Keratinocyte (primary cell): ENCODE measurements at regions not wholly inside any gene's neighbourhood (a gene's known extent, or its start where the extent isn't known, plus 50 kb on each side); places are given as distances from the start of the nearest gene placed in this dataset.

Experiments used
- DNase-seq: peaks from one replicate; pipeline ENCODE4 v3.0.0-alpha.2; 2011; ENCODE audit warnings: low read depth, missing footprints, low spot score
- FAIRE-seq: peaks from 2 replicates; lab custom pipeline; 2011; peaks lifted over from hg19 to GRCh38; lab: Jason Lieb, UNC
- H2AFZ ChIP-seq: 2 replicates; pipeline ENCODE4 v1.6.0; 2012; ENCODE audit warnings: low read length, control low read depth, inconsistent platforms; ENCODE audit not compliant: control insufficient read depth
- H3K27ac ChIP-seq: 2 replicates; pipeline ENCODE4 v1.5.1; 2011; ENCODE audit warnings: low read length; ENCODE audit not compliant: control insufficient read depth, insufficient read depth
- H3K27me3 ChIP-seq: 3 replicates; pipeline ENCODE4 v1.6.0; 2011; ENCODE audit warnings: low read length; ENCODE audit not compliant: control insufficient read depth, insufficient read depth; ENCODE audit errors: extremely low read depth
- H3K36me3 ChIP-seq, 2 experiments: 2 replicates in 1 of 2; 3 replicates in 1 of 2; pipeline ENCODE4 v1.5.1; 2011; ENCODE audit warnings: low read length in 2 of 2, mild to moderate bottlenecking in 1 of 2; ENCODE audit not compliant: control insufficient read depth in 2 of 2, insufficient read depth in 2 of 2; ENCODE audit errors: extremely low read depth in 1 of 2
- H3K4me1 ChIP-seq: 3 replicates; pipeline ENCODE4 v1.5.1; 2011; ENCODE audit warnings: low read length; ENCODE audit not compliant: control insufficient read depth, insufficient read depth; ENCODE audit errors: extremely low read depth
- H3K4me2 ChIP-seq: 3 replicates; pipeline ENCODE4 v1.6.0; 2011; ENCODE audit warnings: low read depth, low read length; ENCODE audit not compliant: control insufficient read depth, insufficient read depth; ENCODE audit errors: extremely low read depth
- H3K4me3 ChIP-seq, 3 experiments: fragments of 200-600 bp in 1 of 3; sonication (generic) in 1 of 3; 2 replicates in 2 of 3; 3 replicates in 1 of 3; pipeline ENCODE4 v1.5.1; 2011 to 2016; ENCODE audit warnings: low read length in 3 of 3, mild to moderate bottlenecking in 3 of 3, control low read depth in 2 of 3, inconsistent platforms in 1 of 3, low read depth in 1 of 3, mixed read lengths in 1 of 3, mixed run types in 1 of 3, moderate library complexity in 1 of 3; ENCODE audit not compliant: control insufficient read depth in 2 of 3, insufficient read depth in 2 of 3; ENCODE audit errors: extremely low read depth in 1 of 3
- H3K79me2 ChIP-seq: 2 replicates; pipeline ENCODE4 v1.6.0; 2012; ENCODE audit warnings: low read length; ENCODE audit not compliant: control insufficient read depth, insufficient read depth
- H3K9ac ChIP-seq: 3 replicates; pipeline ENCODE4 v1.6.0; 2011; ENCODE audit warnings: low read length; ENCODE audit not compliant: control insufficient read depth, insufficient read depth; ENCODE audit errors: extremely low read depth
- H3K9me1 ChIP-seq: 3 replicates; pipeline ENCODE4 v1.6.0; 2011; ENCODE audit warnings: low read length; ENCODE audit not compliant: control insufficient read depth, insufficient read depth; ENCODE audit errors: extremely low read depth
- H3K9me3 ChIP-seq: 2 replicates; pipeline ENCODE4 v1.5.1; 2012; ENCODE audit warnings: low read depth, low read length; ENCODE audit not compliant: control insufficient read depth
- H4K20me1 ChIP-seq: 3 replicates; pipeline ENCODE4 v1.6.0; 2011; ENCODE audit warnings: low read length; ENCODE audit not compliant: control insufficient read depth, insufficient read depth; ENCODE audit errors: extremely low read depth
- CTCF ChIP-seq, 3 experiments: IDR thresholded peaks in 1 of 3; conservative IDR thresholded peaks in 1 of 3; optimal IDR thresholded peaks in 1 of 3; 2 replicates in 2 of 3; 3 replicates in 1 of 3; pipeline versions ENCODE3 to v1.5.1; 2011; ENCODE audit warnings: low read length in 3 of 3, mild to moderate bottlenecking in 3 of 3, moderate library complexity in 2 of 3, control low read depth in 1 of 3, inconsistent platforms in 1 of 3; ENCODE audit not compliant: insufficient read depth in 2 of 3; ENCODE audit errors: extremely low read depth in 1 of 3
- EZH2 ChIP-seq: IDR thresholded peaks from one replicate; pipeline ENCODE4 v1.6.1; 2012; ENCODE audit warnings: inconsistent platforms, mild to moderate bottlenecking, low read length, moderate library complexity
- dilution Hi-C: fragments of 300-500 bp; cut with MboI; formaldehyde crosslinking; loops from one replicate; pipeline ENCODE4 v1.7.0; 2020; ENCODE audit warnings: low sequenced_read_pairs; ENCODE audit not compliant: extremely low pct_ligation_motif_present

GRCh38 chr4:37066159-37066558 lies 178.4 kb upstream of the NWD2 start:
- H3K36me3 ChIP-seq: no peaks in the 10 kb centered on the region
- no peaks in the 10 kb centered on the region for H3K27me3 ChIP-seq
- H3K9me3 ChIP-seq: no peaks in the 10 kb centered on the region
- H3K4me3 ChIP-seq: no peak overlapping the region
- no peaks in the 10 kb centered on the region for H4K20me1 ChIP-seq
- FAIRE-seq: no peak
- no peaks in the 10 kb centered on the region for H3K9me1 ChIP-seq
- dilution Hi-C loops: no loop called here
- no peak overlapping the region for H3K4me2 ChIP-seq
- H2AFZ ChIP-seq: no peak overlapping the region
- DNase-seq: no peak
- no peak overlapping the region for H3K9ac ChIP-seq
- no peak overlapping the region for H3K27ac ChIP-seq
- no peaks in the 10 kb centered on the region for H3K79me2 ChIP-seq
- TF ChIP-seq CTCF (optimal IDR thresholded peaks at IDR 0.05 in 1 of 3, IDR thresholded peaks at IDR 0.05 in 1 of 3, conservative IDR thresholded peaks at IDR 0.05 in 1 of 3; ENCODE audit: extremely low read depth in 1 of 3, insufficient read depth in 2 of 3, low read length in 3 of 3): no peak
- no peaks in the 10 kb centered on the region for H3K4me1 ChIP-seq

- H4K20me1 ChIP-seq: no peaks in the 10 kb centered on the region
- H3K9me3 ChIP-seq: no peaks in the 10 kb centered on the region
- H3K36me3 ChIP-seq: no peaks in the 10 kb centered on the region
- TF ChIP-seq EZH2 (no peak), CTCF (optimal IDR thresholded peaks at IDR 0.05 in 1 of 3, IDR thresholded peaks at IDR 0.05 in 1 of 3, conservative IDR thresholded peaks at IDR 0.05 in 1 of 3; ENCODE audit: extremely low read depth in 1 of 3, insufficient read depth in 2 of 3, low read length in 3 of 3) (peak in 2 of 3 experiments; percentile 20 to 25)
- H3K4me1 ChIP-seq: no peaks in the 10 kb centered on the region
- dilution Hi-C loops: no loop called here
- no peaks in the 10 kb centered on the region for H3K9me1 ChIP-seq
- no peak overlapping the region for H2AFZ ChIP-seq
- no peaks in the 10 kb centered on the region for H3K27me3 ChIP-seq
- H3K27ac ChIP-seq: no peak overlapping the region
- no peaks in the 10 kb centered on the region for H3K79me2 ChIP-seq
- H3K4me3 ChIP-seq: no peak overlapping the region
- H3K9ac ChIP-seq: no peak overlapping the region
- no peak overlapping the region for H3K4me2 ChIP-seq
- FAIRE-seq: no peak
- DNase-seq: no peak
These were observed 176.0 kb upstream of the NWD2 start for GRCh38 chr4:37068580-37068979.
